GM19455 (cell line): ENCODE measurements at regions not wholly inside any gene's neighbourhood (a gene's known extent, or its start where the extent isn't known, plus 50 kb on each side); places are given as distances from the start of the nearest gene placed in this dataset.
"Not testable (repeated sequence)": the region's sequence is repeated elsewhere in the genome, so short reads cannot be mapped to it uniquely, and the experiment has no call there.

Source experiments
- ATAC-seq: cut with Tn5 transposase; IDR thresholded peaks from one replicate; pipeline ENCODE4 v1.9.1; 2021; ENCODE audit not compliant: unreplicated experiment

DNA sequence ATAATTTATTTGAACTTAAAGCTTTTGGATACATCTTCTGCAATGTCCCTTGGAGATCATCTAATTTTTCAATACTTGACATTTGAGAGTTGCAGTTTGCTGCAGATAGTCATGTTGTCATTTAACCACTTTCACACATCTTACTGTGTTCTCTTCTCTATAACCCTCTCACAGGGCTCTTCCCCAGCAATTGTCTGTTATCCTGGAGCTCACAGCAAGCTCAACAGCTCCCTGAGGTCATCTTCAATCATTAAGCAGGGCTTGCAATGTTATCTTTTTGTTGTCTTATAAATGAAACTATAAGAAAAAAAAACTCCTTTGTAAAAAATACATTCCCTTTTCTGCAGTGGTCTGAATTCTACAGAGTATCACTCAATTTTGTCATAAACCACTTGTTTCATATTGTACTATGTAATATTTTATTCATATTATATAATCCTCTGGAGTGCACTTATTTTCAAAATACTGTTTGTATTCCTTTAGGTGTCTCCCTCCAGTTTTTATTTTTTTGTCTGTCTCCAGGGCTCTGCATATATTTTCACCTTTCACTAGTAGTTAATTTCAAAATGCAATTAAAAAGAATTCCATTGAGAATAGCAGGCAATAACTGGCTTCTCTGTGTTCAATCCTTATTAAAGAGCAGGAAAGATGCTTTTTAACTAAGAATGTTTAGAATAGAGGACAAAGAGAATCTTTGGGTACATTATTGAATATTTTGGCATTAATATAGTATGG, 106.3 kb upstream of the ARSJ start:
- ATAC-seq: no peak

DNA sequence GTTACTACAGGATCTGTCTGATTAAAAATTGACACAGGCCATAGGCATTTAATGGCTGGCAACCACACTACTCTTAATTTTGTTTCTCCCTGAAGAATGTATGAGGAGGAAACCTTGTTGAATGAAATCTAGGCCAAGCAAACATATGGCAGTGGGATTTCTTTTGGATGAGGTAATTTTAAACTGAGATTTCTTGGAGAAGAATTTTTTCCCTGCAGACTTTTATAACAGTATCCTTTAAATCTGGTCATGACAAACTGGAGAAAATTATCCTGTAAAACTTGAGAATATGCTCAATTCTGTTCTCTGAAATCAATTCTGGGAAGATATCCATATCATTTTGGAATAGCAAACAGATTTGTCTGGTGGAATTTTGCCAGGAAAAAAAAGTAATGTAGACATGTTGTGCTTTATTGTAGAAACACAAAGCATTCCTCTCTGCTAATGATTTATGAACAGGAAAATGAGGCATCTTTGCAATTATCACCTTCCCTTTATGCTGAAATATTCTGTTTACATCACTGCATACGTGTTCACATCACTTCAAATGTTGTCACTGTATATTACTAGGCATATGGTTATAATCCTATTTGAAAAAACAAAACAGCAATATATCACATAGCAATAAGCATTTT, 108.3 kb upstream of the ARSJ start:
- ATAC-seq: no peak

DNA sequence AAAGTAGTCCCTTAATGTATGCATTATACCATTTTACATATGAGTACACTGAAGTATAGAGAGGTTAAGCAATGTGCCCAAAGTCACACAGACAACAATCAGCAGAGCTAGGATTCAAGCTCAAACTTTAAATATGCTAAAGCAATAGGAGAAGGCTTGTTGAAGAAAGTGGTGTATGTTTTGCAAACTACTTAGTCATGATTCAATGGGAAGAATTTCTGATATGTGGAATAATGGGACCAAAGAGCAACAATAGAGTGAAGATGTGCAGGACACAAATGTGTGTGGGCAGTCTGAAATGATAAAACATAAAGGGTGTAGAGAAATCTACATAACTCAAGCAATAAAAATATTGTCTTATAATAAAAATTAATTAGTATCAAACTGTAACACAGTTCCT, 109.0 kb upstream of the ARSJ start:
- ATAC-seq: no peak

GRCh38 chr4:114091546-114091945, 112.1 kb upstream of the ARSJ start:
- no peak for ATAC-seq

- ATAC-seq: no peak
Measured at GRCh38 chr4:114093221-114093715, 113.8 kb upstream of the ARSJ start.

DNA sequence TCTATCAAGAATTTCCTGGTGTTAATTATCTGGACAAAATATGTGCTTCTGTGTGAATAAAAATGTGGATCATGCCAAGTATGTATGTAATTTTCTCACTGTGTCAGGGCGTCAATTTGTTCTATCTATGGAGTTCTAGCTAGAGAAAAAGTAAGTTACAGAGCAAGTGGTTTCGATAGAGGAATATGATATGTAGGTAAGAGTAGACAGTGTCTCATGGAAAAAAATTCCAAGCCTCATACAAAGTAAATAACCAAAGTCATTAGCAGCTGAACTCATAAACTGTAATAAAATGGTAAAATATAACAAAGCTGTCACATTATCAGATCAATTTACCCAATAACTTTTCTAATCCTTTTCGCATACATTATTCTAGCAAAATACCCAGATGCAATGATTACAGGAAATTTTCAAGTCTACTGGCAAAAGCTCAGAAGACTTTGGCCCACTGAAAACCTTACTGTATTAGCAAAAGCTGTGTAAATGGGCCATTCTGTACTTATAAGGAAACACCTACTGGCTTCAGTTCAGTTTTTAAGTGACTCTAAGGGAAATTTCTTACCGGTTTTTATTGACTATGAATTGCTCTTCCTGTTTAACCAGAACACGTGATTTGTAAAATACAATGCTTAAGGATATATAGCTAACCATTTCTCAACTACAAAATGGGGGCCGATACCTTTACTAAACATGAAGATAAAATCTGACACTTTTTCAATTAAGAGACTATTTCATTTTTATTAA, 121.0 kb upstream of the ARSJ start:
- no peak for ATAC-seq

- no peak for ATAC-seq
Measured at GRCh38 chr4:114103908-114104307, 124.5 kb upstream of the ARSJ start.

- no peak for ATAC-seq
Measured at GRCh38 chr4:114108869-114109268, 129.4 kb upstream of the ARSJ start.

- ATAC-seq: no peak
Measured at GRCh38 chr4:114109776-114110175, 130.3 kb upstream of the ARSJ start.

GRCh38 chr4:114115526-114115925, 136.1 kb upstream of the ARSJ start:
- ATAC-seq: no peak

DNA sequence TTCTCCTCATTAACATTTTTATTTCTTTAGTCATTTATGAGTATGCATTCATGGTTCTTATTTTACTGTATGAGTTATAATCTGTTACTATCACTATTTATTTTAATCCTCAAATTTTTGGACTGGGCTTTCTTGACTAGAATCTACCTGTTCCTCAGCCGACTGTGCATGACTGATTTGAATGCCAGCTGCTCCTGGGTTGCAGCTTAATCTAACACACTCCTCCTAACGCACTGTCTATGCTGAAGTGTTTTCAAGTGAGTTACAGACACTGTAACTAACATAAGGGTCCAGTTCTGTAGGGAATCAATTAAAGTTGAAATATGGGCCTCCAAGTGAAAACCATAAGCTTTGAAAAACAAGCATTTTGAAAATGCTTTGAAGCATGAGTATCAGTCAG, 137.4 kb upstream of the ARSJ start:
- no peak for ATAC-seq

- ATAC-seq: no peak
Measured at GRCh38 chr4:114121221-114121620, 141.8 kb upstream of the ARSJ start.

DNA sequence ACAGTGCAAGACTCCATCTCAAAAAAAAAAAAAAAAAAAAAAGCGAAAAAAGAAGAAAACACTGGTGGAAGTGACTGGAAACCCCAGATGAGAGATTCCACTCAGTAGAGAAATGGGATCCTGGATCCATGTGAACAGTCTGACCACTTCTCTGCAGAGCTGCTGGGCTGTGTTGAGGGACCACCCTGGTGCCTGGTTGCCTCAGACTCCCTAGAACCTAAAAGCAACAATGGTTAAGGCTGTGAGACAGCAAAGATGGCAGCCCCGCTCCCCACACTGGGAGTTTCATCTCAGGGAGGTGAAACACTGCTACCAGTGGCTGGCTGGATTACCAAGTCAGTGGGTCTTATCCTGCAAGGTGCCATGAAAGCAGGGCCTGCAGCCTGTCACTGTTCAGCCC, 152.8 kb upstream of the ARSJ start:
- no peak for ATAC-seq

GRCh38 chr4:114132830-114133229, 153.4 kb upstream of the ARSJ start:
- ATAC-seq: peak; percentile 71

DNA sequence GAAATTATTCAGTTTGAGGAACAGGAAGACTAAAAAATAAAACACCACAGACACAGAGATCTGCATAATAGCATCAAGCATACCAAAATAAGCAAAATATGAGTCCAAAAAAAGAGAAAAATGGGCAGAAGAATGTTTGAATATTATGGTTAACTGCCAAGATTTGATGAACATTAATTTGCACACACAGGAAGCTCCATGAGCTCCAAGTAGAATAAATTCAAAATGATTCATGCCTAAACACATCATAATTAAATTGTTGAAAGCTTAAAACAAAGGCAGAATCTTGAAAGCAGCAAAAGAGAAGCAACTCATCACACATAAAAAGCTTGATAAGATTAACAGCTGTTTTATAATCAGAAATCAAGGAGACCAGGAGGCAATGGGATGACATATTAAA, 156.6 kb upstream of the ARSJ start:
- ATAC-seq: no peak

DNA sequence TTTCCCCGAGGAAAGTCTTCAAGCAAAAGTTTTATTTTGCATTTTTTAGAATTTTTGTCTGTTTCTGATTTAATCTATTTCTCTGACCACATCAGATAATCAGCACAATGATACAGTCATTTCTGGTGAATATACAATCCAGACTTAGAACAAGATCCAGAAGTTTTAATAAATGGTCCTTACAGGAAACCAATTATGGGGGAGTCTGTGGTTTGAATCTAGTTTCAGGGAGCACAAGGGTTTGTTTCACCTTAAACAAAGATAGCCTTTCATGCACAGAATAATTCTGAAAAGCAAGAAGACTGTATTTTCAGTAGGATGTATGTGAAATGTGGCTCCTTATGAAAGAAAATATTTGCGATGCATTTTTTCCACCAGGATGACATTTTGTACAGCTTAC, 158.5 kb upstream of the ARSJ start:
- no peak for ATAC-seq

- no peak for ATAC-seq
Measured at GRCh38 chr4:114146947-114147618, 167.6 kb upstream of the ARSJ start.

DNA sequence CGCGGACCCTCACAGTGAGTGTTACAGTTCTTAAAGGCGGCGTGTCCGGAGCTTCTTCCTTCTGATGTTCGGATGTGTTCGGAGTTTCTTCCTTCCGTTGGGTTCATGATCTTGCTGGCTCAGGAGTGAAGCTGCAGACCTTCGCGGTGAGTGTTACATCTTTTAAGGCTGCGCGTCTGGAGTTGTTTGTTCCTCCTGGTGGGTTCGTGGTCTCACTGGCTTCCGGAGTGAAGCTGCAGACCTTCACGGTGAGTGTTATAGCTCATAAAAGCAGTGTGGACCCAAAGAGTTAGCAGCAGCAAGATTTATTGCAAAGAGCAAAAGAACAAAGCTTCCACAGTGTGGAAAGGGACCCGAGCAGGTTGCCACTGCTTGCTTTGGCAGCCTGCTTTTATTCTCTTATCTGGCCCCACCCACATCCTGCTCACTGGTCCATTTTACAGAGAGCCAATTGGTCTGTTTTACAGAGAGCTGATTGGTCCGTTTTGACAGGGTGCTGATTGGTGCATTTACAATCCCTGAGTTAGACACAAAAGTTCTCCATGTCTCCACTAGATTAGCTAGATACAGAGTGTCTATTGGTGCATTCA, 168.3 kb upstream of the ARSJ start:
- ATAC-seq: not testable (repeated sequence)

DNA sequence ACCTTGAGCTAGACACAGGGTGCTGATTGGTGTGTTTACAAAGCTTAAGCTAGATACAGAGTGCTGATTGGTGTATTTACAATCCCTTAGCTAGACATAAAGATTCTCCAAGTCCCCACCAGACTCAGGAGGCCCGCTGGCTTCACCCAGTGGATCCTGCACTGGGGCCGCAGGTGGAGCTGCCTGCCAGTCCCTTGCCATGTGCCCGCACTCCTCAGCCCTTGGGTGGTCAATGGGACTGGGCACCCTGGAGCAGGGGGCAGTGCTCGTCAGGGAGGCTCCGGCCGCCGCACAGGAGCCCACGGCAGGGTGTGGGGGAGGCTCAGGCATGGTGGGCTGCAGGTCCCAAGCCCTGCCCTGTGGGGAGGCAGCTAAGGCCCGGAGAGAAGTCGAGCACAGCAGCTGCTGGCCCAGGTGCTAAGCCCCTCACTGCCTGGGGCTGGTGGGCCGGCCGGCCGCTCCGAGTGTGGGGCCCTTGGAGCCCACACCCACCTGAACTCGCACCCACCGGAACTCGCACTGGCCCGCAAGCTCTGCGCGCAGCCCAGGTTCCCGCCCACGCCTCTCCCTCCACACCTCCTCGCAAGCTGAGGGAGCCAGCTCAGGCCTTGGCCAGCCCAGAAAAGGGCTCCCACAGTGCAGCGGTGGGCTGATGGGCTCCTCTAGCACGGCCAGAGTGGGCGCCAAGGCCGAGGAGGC, 169.1 kb upstream of the ARSJ start:
- not testable (repeated sequence) for ATAC-seq

DNA sequence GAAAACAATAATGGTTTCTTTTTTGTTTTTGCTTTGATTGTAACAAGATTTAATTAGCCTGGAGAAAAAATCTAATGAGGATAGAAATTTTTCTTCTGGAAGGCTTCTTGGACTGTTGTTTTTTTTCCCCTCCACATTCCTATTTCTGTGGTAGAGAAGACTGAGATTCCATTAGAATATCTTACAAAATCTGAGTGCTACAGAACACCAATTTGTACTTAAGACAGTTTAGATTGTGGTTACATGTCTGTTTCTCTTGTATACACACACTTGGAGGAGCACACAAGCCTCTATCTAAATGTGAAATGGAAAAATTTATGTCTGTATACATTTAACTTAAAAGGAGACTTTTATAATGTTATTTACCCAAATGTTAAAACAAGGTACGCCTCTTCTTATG, 176.9 kb upstream of the ARSJ start:
- no peak for ATAC-seq
